CMK (cell line): ENCODE measurements at regions not wholly inside any gene's neighbourhood (a gene's known extent, or its start where the extent isn't known, plus 50 kb on each side); places are given as distances from the start of the nearest gene placed in this dataset.
A peak's percentile ranks its signal among the peaks of the same experiment; 100 is the strongest.
"Not testable (repeated sequence)": the region's sequence is repeated elsewhere in the genome, so short reads cannot be mapped to it uniquely, and the experiment has no call there.

ENCODE experiments used
- DNase-seq: peaks from one replicate; pipeline ENCODE4 v3.0.0-alpha.2; 2010; ENCODE audit warnings: low read depth

DNA sequence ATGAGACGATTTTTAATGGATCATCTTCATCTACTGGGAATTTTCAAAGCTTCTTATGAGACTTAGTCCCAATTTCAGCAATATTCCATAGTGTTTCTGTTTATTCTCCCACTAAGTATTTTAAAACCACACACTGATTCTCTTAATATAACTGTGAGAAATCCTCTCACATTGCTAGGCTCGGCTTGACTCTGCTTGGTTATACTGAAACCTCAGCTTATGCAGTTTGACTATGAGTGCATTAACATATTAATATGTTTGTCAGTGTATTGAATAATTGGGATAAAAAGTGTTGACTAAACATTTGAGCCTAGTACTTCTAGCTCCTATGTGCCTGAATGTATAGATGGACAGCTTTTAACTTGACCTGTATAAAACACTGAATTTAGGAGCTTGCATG, 298.5 kb upstream of the IZUMO3 start:
- DNase-seq: no peak

- DNase-seq: no peak
These were observed 296.3 kb upstream of the IZUMO3 start for GRCh38 chr9:24841993-24842392.

DNA sequence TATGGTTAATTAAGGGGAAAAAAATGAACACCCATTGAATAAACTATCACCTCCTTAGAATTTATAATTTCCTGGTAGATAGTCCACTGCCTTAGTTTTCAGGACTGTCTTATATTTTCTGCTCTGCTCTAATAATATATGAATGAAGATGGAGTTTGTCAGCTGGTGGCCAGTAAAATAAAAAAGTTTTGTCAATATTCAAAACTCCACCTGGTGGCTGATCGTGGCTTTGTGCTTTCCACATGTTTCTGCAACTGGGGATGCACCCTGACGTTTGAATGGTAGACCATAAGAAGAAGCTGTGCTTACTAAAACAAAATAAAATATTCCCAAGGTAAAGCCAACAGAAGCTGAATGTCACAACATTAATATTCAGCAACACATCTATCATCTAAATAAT, 286.6 kb upstream of the IZUMO3 start:
- peak; percentile 8 for DNase-seq

DNA sequence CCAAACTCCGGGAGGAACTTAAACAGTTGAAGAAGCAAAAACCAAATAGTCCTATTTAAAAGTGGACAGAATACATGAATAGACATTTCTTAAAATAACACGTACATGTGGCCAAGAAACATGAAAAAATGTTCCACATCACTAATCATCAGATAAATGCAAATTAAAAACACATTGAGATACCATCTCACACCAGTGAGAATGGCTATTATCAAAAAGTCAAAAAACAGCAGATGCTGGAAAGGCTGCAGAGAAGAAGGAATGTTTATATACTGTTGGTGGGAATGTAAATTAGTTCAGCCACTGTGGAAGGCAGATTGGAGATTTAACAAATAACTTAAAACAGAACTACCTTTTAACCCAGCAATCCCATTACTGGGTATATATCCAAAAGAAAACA, 283.0 kb upstream of the IZUMO3 start:
- no peak for DNase-seq

DNA sequence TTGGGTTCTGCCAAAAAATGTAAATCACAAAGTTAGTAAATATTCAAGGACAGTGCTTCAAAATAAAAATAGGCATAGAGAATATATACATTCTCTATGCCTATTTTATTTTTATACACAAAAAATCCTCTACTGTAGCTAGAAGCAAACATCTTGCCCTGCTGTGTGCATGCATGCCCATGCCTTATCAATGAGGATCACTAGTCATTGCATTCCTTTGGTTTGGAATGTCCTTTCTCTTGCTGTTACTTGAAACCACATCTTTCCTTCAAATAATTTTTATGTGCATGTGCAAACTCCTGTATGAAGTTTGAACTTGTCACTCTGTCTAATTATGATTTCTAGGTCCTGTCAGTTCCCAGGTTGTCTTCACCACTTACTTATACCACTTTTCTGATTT, 278.9 kb upstream of the IZUMO3 start:
- no peak for DNase-seq

DNA sequence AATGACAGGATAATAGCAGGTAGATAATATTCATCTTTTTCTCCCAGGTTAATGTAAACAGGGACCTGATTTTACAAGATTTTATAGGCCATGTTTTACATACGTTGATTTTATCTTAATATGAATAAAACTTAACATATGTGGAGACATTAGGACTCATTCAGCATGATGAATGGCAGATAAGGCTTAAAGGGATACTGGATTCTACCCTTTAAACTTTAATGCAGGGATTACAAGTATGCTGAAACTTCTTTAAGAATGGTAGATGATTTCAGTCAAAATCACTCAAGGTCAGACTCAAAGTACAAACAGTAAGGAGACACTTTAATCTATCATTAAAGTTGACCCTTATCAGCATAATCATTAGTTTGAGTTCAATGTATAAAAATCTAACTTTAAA, 274.5 kb upstream of the IZUMO3 start:
- no peak for DNase-seq

GRCh38 chr9:24817756-24818155, 272.1 kb upstream of the IZUMO3 start:
- no peak for DNase-seq

DNA sequence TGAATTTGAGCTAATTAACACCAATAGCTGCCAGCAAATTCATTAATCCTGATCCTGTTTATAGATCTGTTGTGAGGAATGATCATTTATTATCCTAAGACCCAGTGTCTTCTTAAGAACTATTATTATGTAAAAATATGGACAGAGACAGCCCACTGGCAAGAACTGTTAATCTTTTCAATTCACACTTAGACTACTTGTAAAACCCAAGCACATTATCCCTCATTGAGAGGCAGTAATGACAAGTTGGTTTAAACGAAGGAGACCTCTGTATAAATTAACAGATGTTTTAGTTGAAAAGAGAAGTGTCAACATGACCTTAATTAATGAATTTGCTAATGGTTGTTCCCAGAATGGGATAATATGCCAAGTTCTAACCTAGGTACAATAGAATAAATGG, 270.3 kb upstream of the IZUMO3 start:
- no peak for DNase-seq

- no peak for DNase-seq
These were observed 255.6 kb upstream of the IZUMO3 start for GRCh38 chr9:24801344-24801743.

DNA sequence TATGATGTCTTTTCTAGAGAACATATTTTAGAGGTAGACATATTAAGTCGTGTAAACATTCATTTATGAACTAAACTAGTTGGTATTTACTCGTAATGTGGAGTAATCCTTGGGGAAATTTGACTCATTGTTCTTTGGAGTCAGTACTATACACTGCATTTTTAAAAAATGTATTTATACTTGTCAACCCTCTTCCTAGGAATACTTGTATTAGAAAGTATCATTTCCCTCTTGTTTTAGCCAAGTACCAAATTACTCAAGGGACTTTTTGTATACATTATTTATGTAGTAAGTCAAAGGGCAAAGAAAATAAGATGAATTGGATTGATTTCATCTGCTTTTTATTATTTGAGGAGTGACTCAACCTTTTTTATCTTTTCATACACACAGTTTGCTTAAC, 248.1 kb upstream of the IZUMO3 start:
- no peak for DNase-seq

- DNase-seq: no peak
These were observed 230.5 kb upstream of the IZUMO3 start for GRCh38 chr9:24776226-24776625.

DNA sequence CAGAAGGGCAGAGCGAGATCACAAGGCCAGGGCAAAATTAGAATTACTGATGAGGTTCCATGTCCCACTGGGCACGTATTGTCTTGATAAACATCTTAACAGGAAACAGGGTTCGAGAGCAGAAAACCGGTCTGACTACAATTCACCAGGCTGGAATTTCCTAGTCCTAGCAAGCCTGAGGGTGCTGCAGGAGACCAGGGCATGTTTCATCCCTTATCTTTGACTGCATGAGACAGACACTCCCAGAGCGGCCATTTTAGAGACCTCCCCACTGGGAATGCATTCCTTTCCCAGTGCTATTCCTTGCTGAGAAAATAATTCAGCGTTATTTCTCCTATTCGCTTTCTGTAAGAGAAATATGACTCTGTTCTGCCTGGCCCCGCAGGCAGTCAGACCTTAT, 228.5 kb upstream of the IZUMO3 start:
- DNase-seq: not testable (repeated sequence)

DNA sequence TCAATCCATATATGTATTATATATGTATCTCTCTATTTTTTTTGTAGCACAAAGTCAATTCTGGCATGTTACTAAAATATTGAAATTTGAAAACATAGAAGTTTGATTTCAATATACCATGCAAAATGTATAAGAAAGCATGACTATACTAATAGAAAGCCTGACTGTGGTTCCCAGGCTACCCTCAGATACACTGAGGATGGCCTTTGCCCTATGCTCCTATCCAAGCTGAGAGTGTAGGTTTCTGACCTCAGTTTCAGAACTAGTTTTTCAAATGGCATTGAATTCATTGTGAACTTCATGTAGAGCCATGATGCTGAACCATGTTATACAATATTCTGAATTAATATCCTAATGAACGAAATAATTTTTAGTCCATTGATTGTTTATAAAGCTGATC, 220.4 kb upstream of the IZUMO3 start:
- no peak for DNase-seq

DNA sequence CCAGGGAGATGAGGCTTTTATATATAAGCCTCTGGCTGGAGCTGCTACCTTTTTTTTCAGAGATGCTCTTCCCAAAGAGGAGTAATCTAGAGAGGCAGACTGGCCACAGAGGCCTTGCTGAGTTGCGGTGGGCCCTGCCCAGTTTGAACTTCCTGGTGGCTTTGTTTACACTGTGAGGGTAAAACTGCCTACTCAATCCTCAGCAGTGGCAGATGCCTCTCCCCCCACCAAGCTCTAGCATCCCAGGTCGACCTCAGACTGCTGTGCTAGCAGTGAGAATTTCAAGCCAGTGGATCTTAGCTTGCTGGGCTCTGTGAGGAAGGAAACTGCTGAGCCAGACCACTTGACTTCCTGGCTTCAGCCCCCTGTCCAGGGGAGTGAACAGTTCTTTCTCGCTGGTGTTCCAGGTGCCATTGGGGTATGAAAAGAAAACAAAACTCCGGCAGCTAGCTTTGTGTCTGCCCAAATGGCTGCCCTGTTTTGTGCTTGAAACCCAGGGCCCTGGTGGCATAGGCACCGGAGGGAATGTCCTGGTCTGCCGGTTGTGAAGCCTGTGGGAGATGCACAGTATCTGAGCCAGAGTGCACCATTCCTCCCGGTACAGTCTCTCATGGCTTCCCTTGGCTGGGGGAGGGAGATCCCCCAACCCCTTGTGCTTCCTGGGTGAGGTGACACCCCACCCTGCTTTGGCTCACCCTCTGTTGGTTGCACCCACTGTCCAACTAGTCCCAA, 219.5 kb upstream of the IZUMO3 start:
- DNase-seq: peak; percentile 45

- no peak for DNase-seq
These were observed 192.8 kb upstream of the IZUMO3 start for GRCh38 chr9:24738421-24738961.

GRCh38 chr9:24731754-24732153, 186.1 kb upstream of the IZUMO3 start:
- no peak for DNase-seq

- no peak for DNase-seq
These were observed 175.9 kb upstream of the IZUMO3 start for GRCh38 chr9:24721621-24722020.

DNA sequence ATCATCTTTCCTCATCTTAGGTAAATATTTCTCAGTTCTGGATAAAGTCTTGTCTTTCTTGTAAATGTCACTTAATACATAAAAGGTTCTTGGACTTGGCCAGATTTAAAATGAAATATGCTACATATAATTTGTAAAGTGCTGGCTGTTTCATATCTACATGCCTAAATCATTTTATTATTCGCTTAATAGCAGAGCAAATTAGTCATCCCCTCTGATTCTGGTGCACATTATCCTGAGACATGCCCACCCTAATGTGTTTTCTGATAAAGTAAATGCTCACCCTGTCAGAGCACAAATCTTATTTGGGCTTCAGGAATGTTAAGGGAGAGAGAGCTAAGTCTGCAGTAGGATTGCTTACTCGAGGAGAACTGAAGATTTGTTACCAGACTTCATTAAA, 166.5 kb upstream of the IZUMO3 start:
- DNase-seq: no peak

- DNase-seq: no peak
These were observed 163.1 kb upstream of the IZUMO3 start for GRCh38 chr9:24708814-24709213.

DNA sequence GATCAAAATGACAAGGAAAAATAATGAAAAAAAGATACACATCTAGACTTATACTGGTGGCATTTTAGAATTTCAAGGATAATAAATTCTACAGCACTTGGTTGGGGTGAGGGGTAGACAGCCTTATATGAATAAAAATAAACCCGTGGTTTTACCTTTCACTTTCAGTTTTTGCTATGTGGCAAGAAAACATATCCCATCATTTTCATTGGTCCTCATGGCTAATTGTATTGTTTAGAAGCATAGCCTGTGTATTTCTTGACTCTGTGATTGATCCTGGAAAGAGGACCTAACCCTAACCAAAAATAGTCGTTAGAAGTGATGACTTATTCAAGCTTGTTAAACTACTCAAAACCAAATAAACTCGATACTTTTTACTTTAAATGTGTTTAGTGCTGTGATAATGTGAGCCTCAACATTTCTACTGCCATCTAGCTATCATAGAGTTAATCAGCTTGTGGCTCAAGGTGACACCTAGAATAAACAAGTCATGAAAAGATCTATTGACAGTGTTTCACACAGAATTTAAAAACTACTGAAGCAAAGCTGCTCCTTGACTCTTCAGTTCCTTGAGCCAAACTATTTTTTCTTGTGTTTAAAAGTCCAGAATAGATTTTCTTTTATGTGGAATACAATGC, 153.3 kb upstream of the IZUMO3 start:
- DNase-seq: no peak

GRCh38 chr9:24672336-24672735, 126.6 kb upstream of the IZUMO3 start:
- DNase-seq: no peak

- DNase-seq: no peak
These were observed 111.7 kb upstream of the IZUMO3 start for GRCh38 chr9:24657387-24657786.

DNA sequence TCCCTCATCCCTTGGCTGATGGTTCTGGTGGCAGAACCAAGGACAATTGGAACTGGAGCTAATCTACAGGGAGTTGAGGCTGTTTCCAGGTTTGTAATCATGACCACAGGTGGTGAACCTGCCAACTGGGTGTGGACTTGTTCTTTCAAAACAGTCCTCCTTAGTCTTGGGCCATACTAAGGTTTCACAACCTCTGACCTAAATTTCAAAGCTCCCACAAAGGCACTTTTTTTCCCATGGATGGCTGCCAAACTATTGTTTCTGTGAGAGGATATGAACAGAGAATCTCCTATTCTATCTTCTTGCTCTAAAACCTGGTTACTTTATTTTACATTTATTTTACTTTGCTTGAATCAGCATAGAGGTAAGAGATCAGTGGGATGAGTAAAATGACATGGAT, 106.5 kb upstream of the IZUMO3 start:
- DNase-seq: no peak

- not testable (repeated sequence) for DNase-seq
These were observed 83.1 kb upstream of the IZUMO3 start for GRCh38 chr9:24628809-24629208.
